ENCODE measurements at regions not wholly inside any gene's neighbourhood (a gene's known extent, or its start where the extent isn't known, plus 50 kb on each side); places are given as distances from the start of the nearest gene placed in this dataset.

DNA sequence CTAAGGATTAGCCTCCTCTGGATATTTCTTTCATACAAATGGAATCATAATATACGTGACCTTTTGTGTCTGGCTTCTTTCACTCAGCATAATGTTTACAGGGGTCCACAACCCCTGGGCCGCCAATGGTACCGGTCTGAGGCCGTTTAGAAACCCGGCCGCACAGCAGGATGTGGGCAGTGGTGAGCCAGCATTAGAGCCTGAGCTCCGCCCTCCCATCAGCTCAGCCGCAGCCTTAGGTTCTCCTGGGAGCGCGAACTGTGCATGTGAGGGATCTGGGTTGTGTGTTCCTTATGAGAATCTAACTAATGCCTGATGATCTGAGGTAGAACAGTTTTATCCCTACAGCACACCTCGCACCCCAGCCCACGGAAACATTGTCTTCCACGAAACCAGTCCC is 229.7 kb downstream of the ICE1 start:
- H3K27me3 ChIP-seq (replicated peaks; ENCODE audit: insufficient read depth, low read length): no peaks in the 10 kb centered on the region
- H3K36me3 ChIP-seq (replicated peaks; ENCODE audit: insufficient read depth, low read length): no peaks in the 10 kb centered on the region
- H3K9me3 ChIP-seq (replicated peaks; ENCODE audit: insufficient read depth, low read length): no peaks in the 10 kb centered on the region
- H3K27ac ChIP-seq (ENCODE audit: low read length): no peak overlapping the region
- no peak for TF ChIP-seq CTCF (IDR thresholded peaks at IDR 0.05; ENCODE audit: low read length)
- no peak for TF ChIP-seq EZH2 (optimal IDR thresholded peaks at IDR 0.05; ENCODE audit: low read depth, low read length)
- no peak for TF ChIP-seq EZH2phosphoT487 (IDR thresholded peaks at IDR 0.05; ENCODE audit: low read length)
- no peak for DNase-seq
- H3K9me2 ChIP-seq (replicated peaks; ENCODE audit: insufficient read depth, low read length): no peaks in the 10 kb centered on the region
- H3K9ac ChIP-seq (ENCODE audit: low read length): no peak overlapping the region
- no peak overlapping the region for H3K4me2 ChIP-seq (ENCODE audit: low read depth, low read length)
- H3K4me3 ChIP-seq (ENCODE audit: low read length): no peak overlapping the region
- H3K79me2 ChIP-seq (ENCODE audit: low read length): no peaks in the 10 kb centered on the region
- no peaks in the 10 kb centered on the region for H4K20me1 ChIP-seq (ENCODE audit: insufficient read depth, low read length)
- no peaks in the 10 kb centered on the region for H3F3A ChIP-seq (ENCODE audit: insufficient read depth, low read length)
- H2AFZ ChIP-seq (ENCODE audit: low read length): no peak overlapping the region
- H3K4me1 ChIP-seq (ENCODE audit: low read length): no peaks in the 10 kb centered on the region

- Histone ChIP-seq H3K4me1 (ENCODE audit: low read length) (no peaks in the 10 kb centered on the region), H3K36me3 (replicated peaks; ENCODE audit: insufficient read depth, low read length) (no peaks in the 10 kb centered on the region), H4K20me1 (ENCODE audit: insufficient read depth, low read length) (no peaks in the 10 kb centered on the region), H3F3A (ENCODE audit: insufficient read depth, low read length) (no peaks in the 10 kb centered on the region), H3K4me2 (ENCODE audit: low read depth, low read length) (no peak overlapping the region), H3K4me3 (ENCODE audit: low read length) (no peak overlapping the region), H3K27me3 (replicated peaks; ENCODE audit: insufficient read depth, low read length) (no peaks in the 10 kb centered on the region), H3K9ac (ENCODE audit: low read length) (no peak overlapping the region), H2AFZ (ENCODE audit: low read length) (no peak overlapping the region), H3K9me3 (replicated peaks; ENCODE audit: insufficient read depth, low read length) (no peaks in the 10 kb centered on the region), H3K79me2 (ENCODE audit: low read length) (no peaks in the 10 kb centered on the region), H3K9me2 (replicated peaks; ENCODE audit: insufficient read depth, low read length) (no peaks in the 10 kb centered on the region), H3K27ac (ENCODE audit: low read length) (no peak overlapping the region)
- TF ChIP-seq EZH2phosphoT487 (IDR thresholded peaks at IDR 0.05; ENCODE audit: low read length) (no peak), CTCF (IDR thresholded peaks at IDR 0.05; ENCODE audit: low read length) (no peak), EZH2 (optimal IDR thresholded peaks at IDR 0.05; ENCODE audit: low read depth, low read length) (no peak)
- DNase-seq: no peak
Measured at GRCh38 chr5:5650949-5651348, 228.5 kb downstream of the ICE1 start.

DNA sequence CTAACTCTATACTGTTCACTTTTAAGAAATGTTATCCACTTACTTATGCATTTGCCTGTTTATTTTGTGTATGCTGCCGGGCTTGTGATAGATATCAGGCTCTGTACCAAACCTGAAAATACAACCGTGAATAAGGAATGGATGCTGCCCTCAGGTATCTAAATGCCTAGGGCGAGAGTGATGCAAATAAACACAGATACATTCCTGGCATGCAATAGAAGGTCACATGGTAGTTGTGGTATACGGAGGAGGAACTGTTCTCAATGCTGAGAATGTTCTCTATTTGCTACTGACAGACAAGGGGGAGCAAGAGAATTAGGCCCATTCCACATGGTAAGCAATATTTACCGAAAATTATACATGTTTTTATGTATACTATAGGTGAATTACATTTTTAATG is 227.8 kb downstream of the ICE1 start:
- Histone ChIP-seq H2AFZ (ENCODE audit: low read length) (no peak overlapping the region), H3K9me3 (replicated peaks; ENCODE audit: insufficient read depth, low read length) (no peaks in the 10 kb centered on the region), H3K4me2 (ENCODE audit: low read depth, low read length) (no peak overlapping the region), H3K9me2 (replicated peaks; ENCODE audit: insufficient read depth, low read length) (no peaks in the 10 kb centered on the region), H3K27ac (ENCODE audit: low read length) (no peak overlapping the region), H3K4me3 (ENCODE audit: low read length) (no peak overlapping the region), H3K9ac (ENCODE audit: low read length) (no peak overlapping the region), H3K27me3 (replicated peaks; ENCODE audit: insufficient read depth, low read length) (no peaks in the 10 kb centered on the region), H3K36me3 (replicated peaks; ENCODE audit: insufficient read depth, low read length) (no peaks in the 10 kb centered on the region), H4K20me1 (ENCODE audit: insufficient read depth, low read length) (no peaks in the 10 kb centered on the region), H3K79me2 (ENCODE audit: low read length) (no peaks in the 10 kb centered on the region), H3F3A (ENCODE audit: insufficient read depth, low read length) (no peaks in the 10 kb centered on the region), H3K4me1 (ENCODE audit: low read length) (no peaks in the 10 kb centered on the region)
- TF ChIP-seq CTCF (IDR thresholded peaks at IDR 0.05; ENCODE audit: low read length) (no peak), EZH2phosphoT487 (IDR thresholded peaks at IDR 0.05; ENCODE audit: low read length) (no peak), EZH2 (optimal IDR thresholded peaks at IDR 0.05; ENCODE audit: low read depth, low read length) (no peak)
- DNase-seq: no peak

All from MM.1S (cell line).